WTC11 (cell line): ENCODE measurements at regions not wholly inside any gene's neighbourhood (a gene's known extent, or its start where the extent isn't known, plus 50 kb on each side); places are given as distances from the start of the nearest gene placed in this dataset.
"Not testable (repeated sequence)": the region's sequence is repeated elsewhere in the genome, so short reads cannot be mapped to it uniquely, and the experiment has no call there.

Experiments
- ATAC-seq: fragments of 200-7000 bp; cut with Tn5 transposase; 2 replicates; pipeline ENCODE4 v1.10.0; 2021; ENCODE audit warnings: mild to moderate bottlenecking, moderate library complexity
- CTCF ChIA-PET: fragments of 300-600 bp; sonication (Branson Sonifier 250); formaldehyde crosslinking; loops from one replicate; lab custom pipeline; 2021; ENCODE audit warnings: antibody characterized with exemption; lab: Charles Lee
- POLR2A ChIA-PET: fragments of 350-600 bp; sonication (Branson Sonifier 250); formaldehyde crosslinking; loops from one replicate; lab custom pipeline; 2021; ENCODE audit warnings: antibody characterized with exemption; lab: Charles Lee
- DNase-seq: peaks from one replicate; pipeline ENCODE4 v3.0.0; 2021; ENCODE audit warnings: low spot score
- H3K27ac Mint-ChIP-seq: 2 replicates; pipeline ENCODE4 v1.8.0; 2021; ENCODE audit warnings: mixed read lengths
- H3K27me3 Mint-ChIP-seq: 2 replicates; pipeline ENCODE4 v1.8.0; 2021; ENCODE audit warnings: low read depth, mild to moderate bottlenecking, moderate library complexity, mixed read lengths
- H3K36me3 Mint-ChIP-seq: 2 replicates; pipeline ENCODE4 v1.8.0; 2021; ENCODE audit warnings: mixed read lengths
- H3K4me1 Mint-ChIP-seq: 2 replicates; pipeline ENCODE4 v1.8.0; 2022; ENCODE audit warnings: mixed read lengths
- H3K4me3 Mint-ChIP-seq: 2 replicates; pipeline ENCODE4 v1.8.0; 2021; ENCODE audit warnings: mild to moderate bottlenecking, moderate library complexity, mixed read lengths
- H3K9me3 Mint-ChIP-seq: 2 replicates; pipeline ENCODE4 v1.8.0; 2021; ENCODE audit warnings: mixed read lengths
- ELF4 ChIP-seq: sonication (generic); formaldehyde crosslinking; IDR thresholded peaks from 2 replicates; pipeline ENCODE4 v1.8.1; 2022; ENCODE audit warnings: low read depth, mild to moderate bottlenecking, moderate library complexity, missing genetic modification reagents
- FOXJ3 ChIP-seq: sonication (generic); formaldehyde crosslinking; IDR thresholded peaks from 2 replicates; pipeline ENCODE4 v1.9.0; 2021; ENCODE audit warnings: missing genetic modification reagents, mild to moderate bottlenecking, borderline replicate concordance
- HMGA2 ChIP-seq: fragments of 250-450 bp; sonication (Bioruptor Pico); IDR thresholded peaks from 2 replicates; pipeline ENCODE4 v1.4.0; 2021; ENCODE audit warnings: mild to moderate bottlenecking, moderate library complexity
- IRF2 ChIP-seq: sonication (generic); formaldehyde crosslinking; IDR thresholded peaks from 2 replicates; pipeline ENCODE4 v1.8.0; 2022; ENCODE audit warnings: low read depth, missing genetic modification reagents, borderline replicate concordance
- MXD4 ChIP-seq: fragments of 250-450 bp; sonication (Bioruptor Pico); IDR thresholded peaks from 2 replicates; pipeline ENCODE4 v1.8.0; 2021; ENCODE audit warnings: mild to moderate bottlenecking, moderate library complexity, borderline replicate concordance
- OVOL2 ChIP-seq: fragments of 250-450 bp; sonication (Bioruptor Pico); IDR thresholded peaks from 2 replicates; pipeline ENCODE4 v1.9.0; 2021; ENCODE audit warnings: mild to moderate bottlenecking, borderline replicate concordance
- SP1 ChIP-seq: sonication (generic); formaldehyde crosslinking; conservative IDR thresholded peaks from 2 replicates; pipeline ENCODE4 v1.8.1; 2022; ENCODE audit warnings: missing genetic modification reagents
- TEAD1 ChIP-seq: sonication (generic); formaldehyde crosslinking; IDR thresholded peaks from 2 replicates; pipeline ENCODE4 v1.8.0; 2022; ENCODE audit warnings: mild to moderate bottlenecking, missing genetic modification reagents
- TF ChIP-seq, protein P1 (sequence below): fragments of 200-600 bp; IDR thresholded peaks from 2 replicates; pipeline ENCODE4 v1.8.0; 2022; ENCODE audit warnings: antibody characterized with exemption
- TF ChIP-seq, protein P2 (sequence below): sonication (generic); formaldehyde crosslinking; IDR thresholded peaks from 2 replicates; pipeline ENCODE4 v1.8.1; 2022; ENCODE audit warnings: missing genetic modification reagents, borderline replicate concordance
- TF ChIP-seq, protein P3 (sequence below): sonication (generic); formaldehyde crosslinking; IDR thresholded peaks from 2 replicates; pipeline ENCODE4 v1.8.1; 2022; ENCODE audit warnings: mild to moderate bottlenecking, missing genetic modification reagents, moderate library complexity, borderline replicate concordance
- TF ChIP-seq, protein P4 (sequence below): sonication (generic); formaldehyde crosslinking; IDR thresholded peaks from 2 replicates; pipeline ENCODE4 v1.8.0; 2023; ENCODE audit warnings: mild to moderate bottlenecking, missing genetic modification reagents

DNA sequence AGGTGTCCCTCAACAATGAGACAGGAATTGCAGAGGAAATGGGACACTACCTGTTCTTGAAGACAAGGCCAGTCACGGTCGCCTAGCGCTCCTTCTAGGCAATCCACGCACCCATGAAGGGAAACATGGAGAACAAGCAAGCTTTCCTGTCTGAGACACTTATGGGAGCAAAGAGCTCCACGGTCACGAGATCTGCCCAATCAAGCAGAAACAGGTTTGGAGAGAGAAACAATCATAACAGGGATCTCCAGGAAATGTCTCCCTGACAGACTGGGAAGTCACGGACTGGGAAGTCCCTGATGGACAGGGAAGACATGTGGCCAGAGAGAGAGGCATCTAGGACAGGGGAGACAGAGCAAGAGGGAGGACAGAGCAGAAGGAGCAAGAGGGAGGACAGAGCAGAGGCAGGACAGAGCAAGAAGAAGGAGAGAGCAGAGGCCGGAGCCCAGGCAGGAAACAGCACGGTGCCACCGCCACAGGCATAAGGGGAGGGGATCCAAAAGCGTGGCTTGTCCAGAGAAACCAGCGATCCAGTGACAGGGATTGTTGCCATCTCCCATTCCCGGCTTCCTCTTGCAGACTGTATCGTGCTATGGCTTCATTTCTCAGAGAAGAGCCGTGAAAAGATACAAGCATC lies 167.8 kb upstream of the ZNF337 start (continued):
- TF ChIP-seq, protein P1, sequence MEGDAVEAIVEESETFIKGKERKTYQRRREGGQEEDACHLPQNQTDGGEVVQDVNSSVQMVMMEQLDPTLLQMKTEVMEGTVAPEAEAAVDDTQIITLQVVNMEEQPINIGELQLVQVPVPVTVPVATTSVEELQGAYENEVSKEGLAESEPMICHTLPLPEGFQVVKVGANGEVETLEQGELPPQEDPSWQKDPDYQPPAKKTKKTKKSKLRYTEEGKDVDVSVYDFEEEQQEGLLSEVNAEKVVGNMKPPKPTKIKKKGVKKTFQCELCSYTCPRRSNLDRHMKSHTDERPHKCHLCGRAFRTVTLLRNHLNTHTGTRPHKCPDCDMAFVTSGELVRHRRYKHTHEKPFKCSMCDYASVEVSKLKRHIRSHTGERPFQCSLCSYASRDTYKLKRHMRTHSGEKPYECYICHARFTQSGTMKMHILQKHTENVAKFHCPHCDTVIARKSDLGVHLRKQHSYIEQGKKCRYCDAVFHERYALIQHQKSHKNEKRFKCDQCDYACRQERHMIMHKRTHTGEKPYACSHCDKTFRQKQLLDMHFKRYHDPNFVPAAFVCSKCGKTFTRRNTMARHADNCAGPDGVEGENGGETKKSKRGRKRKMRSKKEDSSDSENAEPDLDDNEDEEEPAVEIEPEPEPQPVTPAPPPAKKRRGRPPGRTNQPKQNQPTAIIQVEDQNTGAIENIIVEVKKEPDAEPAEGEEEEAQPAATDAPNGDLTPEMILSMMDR, result no peak

DNA sequence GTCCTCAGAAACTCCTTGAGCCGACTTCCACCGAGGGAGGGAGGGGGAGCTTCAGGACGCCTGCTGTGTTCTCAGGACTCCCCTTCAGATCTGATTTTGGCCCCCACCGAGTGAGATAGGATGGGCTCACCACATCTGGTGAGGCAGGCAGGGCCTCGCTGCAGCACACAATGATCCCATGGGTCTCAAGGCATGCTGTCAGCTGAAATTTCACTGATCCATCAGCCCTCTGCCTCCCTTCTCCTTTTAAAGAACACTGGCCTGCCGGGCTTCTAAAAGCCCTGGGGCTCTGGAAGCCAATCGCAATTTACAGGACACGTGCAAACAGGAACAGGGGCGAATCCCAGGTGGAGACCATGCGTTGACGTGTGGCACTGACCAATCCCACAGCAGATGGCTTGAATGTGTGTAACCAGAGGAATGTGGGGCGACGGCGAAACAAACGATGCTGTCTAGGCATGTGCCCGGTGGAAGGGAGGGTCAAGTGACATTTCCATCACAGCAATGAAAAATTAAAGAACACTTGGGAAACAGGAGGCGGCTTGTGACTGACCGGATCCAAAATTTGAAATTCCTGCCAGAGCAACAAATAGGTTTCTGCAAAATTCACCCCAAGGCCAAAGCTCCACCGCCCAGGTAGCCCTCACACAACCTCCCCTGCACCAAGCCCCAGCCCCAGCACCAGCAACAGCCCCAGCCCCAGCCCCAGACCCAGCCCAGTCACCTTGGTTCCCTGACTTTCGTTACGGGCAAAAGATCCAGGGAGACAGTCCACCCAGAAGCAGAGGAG lies 167.1 kb upstream of the ZNF337 start:
- TF ChIP-seq OVOL2 (no peak), MXD4 (CRISPR knock-in tag) (no peak), TEAD1 (CRISPR knock-in tag) (no peak), SP1 (CRISPR knock-in tag) (no peak), ELF4 (CRISPR knock-in tag) (no peak)
- TF ChIP-seq, protein P2, sequence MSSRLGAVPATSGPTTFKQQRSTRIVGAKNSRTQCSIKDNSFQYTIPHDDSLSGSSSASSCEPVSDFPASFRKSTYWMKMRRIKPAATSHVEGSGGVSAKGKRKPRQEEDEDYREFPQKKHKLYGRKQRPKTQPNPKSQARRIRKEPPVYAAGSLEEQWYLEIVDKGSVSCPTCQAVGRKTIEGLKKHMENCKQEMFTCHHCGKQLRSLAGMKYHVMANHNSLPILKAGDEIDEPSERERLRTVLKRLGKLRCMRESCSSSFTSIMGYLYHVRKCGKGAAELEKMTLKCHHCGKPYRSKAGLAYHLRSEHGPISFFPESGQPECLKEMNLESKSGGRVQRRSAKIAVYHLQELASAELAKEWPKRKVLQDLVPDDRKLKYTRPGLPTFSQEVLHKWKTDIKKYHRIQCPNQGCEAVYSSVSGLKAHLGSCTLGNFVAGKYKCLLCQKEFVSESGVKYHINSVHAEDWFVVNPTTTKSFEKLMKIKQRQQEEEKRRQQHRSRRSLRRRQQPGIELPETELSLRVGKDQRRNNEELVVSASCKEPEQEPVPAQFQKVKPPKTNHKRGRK (CRISPR knock-in tag), result no peak
- H3K4me1 Mint-ChIP-seq, result peaks cover 39% of the 10 kb centered on the region
- H3K4me3 Mint-ChIP-seq, result peak overlapping the region; percentile 77
- no peaks in the 10 kb centered on the region for H3K9me3 Mint-ChIP-seq
- DNase-seq (no peak), ATAC-seq (no peak; the same call in 1 of the 2 replicates)
- POLR2A ChIA-PET, result no interaction called here
- CTCF ChIA-PET, result no interaction called here
- no peaks in the 10 kb centered on the region for H3K36me3 Mint-ChIP-seq
- peaks cover 100% of the 10 kb centered on the region for H3K27me3 Mint-ChIP-seq
- no peak overlapping the region for H3K27ac Mint-ChIP-seq

DNA sequence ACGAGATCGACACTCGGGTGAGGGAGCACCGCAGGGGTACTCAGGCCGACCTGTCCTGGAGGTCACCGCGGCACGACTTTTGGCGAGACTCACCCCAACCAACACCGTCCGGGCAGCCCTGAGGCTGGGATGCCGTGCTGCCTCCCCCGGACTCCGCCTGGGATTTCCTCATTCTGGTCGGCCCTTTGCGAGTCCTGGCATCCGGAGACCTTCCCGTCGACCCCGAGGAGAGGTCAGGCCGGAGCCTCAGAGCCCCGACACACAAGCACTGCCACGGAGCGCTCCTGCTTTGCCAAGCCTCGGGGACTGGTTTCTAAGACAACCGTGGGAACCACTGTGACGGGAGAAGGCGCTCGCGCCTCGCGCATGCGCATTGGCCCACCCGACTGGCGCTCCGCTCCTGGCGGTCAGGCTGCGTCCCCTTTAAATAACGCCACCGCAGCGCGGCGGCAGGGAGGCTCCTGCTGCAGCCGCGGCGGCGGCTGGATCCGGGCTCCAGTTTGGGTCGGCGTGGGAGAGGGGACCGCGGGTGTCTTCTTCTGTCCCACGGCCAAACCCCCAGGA lies 166.4 kb upstream of the ZNF337 start:
- H3K36me3 Mint-ChIP-seq, ATAC-seq, H3K9me3 Mint-ChIP-seq, POLR2A ChIA-PET, CTCF ChIA-PET, H3K27ac Mint-ChIP-seq: not testable (repeated sequence)
- H3K4me3 Mint-ChIP-seq, result peak overlapping the region; percentile 77
- H3K4me1 Mint-ChIP-seq, result peaks cover 35% of the 10 kb centered on the region
- H3K27me3 Mint-ChIP-seq, result peaks cover 98% of the 10 kb centered on the region
- peak; percentile 94 for DNase-seq

DNA sequence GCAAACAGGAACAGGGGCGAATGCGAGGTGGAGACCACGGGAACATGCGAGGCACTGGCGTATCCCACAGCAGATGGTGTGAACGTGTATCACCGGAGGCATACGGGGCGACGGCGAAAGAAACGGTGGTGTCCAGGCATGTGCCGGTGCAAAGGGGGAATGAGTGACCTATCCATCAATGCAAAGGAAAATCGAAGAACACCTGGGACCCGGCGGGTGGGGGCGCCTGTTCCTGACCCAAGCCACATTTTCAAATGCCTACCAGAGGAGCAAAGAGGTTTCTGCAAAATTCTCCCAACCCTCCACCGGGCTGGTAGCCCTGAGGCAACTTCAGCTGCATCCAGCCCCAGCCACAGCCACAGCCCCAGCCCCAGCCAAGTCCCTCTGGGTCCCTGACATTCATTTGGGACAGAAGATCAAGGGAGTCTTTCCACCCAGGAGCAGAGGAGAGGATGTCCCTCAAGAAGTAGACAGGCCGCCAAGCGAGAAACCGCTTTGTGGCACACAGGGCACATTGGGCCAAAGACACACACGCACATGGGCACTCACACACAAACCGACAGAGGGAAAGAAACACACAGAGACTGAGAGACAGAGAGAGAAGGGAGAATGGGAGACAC lies 164.0 kb upstream of the ZNF337 start:
- H3K4me1 Mint-ChIP-seq, result peaks cover 31% of the 10 kb centered on the region
- no peak for ATAC-seq
- H3K4me3 Mint-ChIP-seq, result peak overlapping the region; percentile 77
- no peak overlapping the region for H3K27ac Mint-ChIP-seq
- DNase-seq, result no peak
- ChIA-PET CTCF (no interaction called here), POLR2A (no interaction called here)
- peaks cover 87% of the 10 kb centered on the region for H3K27me3 Mint-ChIP-seq
- no peaks in the 10 kb centered on the region for H3K9me3 Mint-ChIP-seq
- TF ChIP-seq, protein P3, sequence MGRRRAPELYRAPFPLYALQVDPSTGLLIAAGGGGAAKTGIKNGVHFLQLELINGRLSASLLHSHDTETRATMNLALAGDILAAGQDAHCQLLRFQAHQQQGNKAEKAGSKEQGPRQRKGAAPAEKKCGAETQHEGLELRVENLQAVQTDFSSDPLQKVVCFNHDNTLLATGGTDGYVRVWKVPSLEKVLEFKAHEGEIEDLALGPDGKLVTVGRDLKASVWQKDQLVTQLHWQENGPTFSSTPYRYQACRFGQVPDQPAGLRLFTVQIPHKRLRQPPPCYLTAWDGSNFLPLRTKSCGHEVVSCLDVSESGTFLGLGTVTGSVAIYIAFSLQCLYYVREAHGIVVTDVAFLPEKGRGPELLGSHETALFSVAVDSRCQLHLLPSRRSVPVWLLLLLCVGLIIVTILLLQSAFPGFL (CRISPR knock-in tag), result no peak
- TF ChIP-seq, protein P4, sequence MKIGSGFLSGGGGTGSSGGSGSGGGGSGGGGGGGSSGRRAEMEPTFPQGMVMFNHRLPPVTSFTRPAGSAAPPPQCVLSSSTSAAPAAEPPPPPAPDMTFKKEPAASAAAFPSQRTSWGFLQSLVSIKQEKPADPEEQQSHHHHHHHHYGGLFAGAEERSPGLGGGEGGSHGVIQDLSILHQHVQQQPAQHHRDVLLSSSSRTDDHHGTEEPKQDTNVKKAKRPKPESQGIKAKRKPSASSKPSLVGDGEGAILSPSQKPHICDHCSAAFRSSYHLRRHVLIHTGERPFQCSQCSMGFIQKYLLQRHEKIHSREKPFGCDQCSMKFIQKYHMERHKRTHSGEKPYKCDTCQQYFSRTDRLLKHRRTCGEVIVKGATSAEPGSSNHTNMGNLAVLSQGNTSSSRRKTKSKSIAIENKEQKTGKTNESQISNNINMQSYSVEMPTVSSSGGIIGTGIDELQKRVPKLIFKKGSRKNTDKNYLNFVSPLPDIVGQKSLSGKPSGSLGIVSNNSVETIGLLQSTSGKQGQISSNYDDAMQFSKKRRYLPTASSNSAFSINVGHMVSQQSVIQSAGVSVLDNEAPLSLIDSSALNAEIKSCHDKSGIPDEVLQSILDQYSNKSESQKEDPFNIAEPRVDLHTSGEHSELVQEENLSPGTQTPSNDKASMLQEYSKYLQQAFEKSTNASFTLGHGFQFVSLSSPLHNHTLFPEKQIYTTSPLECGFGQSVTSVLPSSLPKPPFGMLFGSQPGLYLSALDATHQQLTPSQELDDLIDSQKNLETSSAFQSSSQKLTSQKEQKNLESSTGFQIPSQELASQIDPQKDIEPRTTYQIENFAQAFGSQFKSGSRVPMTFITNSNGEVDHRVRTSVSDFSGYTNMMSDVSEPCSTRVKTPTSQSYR (CRISPR knock-in tag), result no peak
- TF ChIP-seq IRF2 (no peak), HMGA2 (CRISPR knock-in tag) (no peak), FOXJ3 (CRISPR knock-in tag) (no peak)
- H3K36me3 Mint-ChIP-seq, result no peaks in the 10 kb centered on the region
